Hepatocyte (in vitro differentiated cells): ENCODE measurements at regions not wholly inside any gene's neighbourhood (a gene's known extent, or its start where the extent isn't known, plus 50 kb on each side); places are given as distances from the start of the nearest gene placed in this dataset.

Experiments used
- EZH2 ChIP-seq: fragments of 200-600 bp; sonication (generic); IDR thresholded peaks from 2 replicates; pipeline ENCODE4 v1.6.1; 2016; ENCODE audit warnings: antibody characterized with exemption, mild to moderate bottlenecking, borderline replicate concordance
- TF ChIP-seq, protein P1 (sequence below): fragments of 200-600 bp; sonication (generic); IDR thresholded peaks from 2 replicates; pipeline ENCODE4 v1.5.1; 2016; ENCODE audit warnings: antibody characterized with exemption, mild to moderate bottlenecking; ENCODE audit not compliant: poor library complexity

DNA sequence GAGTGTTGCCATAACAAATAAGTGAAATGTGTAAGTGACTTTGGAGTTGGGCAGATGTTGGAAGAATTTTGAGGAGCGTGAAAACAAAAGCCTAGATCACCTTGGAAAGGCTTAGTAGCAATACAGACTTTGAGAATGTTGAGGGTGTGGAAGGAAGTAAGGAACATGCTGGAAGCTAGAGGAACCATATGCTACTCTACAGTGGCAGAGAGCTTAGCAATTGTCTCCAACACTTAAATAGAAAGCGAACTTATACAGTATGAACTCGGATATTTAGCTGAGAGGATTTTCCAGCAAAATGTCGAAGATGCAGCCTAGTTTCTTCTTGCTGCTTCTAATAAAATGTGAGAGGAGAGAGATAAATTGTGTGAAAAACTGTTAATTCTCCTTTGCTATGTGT, 271.2 kb downstream of the ADRA2A start:
- TF ChIP-seq, protein P1, sequence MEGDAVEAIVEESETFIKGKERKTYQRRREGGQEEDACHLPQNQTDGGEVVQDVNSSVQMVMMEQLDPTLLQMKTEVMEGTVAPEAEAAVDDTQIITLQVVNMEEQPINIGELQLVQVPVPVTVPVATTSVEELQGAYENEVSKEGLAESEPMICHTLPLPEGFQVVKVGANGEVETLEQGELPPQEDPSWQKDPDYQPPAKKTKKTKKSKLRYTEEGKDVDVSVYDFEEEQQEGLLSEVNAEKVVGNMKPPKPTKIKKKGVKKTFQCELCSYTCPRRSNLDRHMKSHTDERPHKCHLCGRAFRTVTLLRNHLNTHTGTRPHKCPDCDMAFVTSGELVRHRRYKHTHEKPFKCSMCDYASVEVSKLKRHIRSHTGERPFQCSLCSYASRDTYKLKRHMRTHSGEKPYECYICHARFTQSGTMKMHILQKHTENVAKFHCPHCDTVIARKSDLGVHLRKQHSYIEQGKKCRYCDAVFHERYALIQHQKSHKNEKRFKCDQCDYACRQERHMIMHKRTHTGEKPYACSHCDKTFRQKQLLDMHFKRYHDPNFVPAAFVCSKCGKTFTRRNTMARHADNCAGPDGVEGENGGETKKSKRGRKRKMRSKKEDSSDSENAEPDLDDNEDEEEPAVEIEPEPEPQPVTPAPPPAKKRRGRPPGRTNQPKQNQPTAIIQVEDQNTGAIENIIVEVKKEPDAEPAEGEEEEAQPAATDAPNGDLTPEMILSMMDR = no peak
- TF ChIP-seq EZH2 = no peak
